ENCODE measurements at regions not wholly inside any gene's neighbourhood (a gene's known extent, or its start where the extent isn't known, plus 50 kb on each side); places are given as distances from the start of the nearest gene placed in this dataset.

DNA sequence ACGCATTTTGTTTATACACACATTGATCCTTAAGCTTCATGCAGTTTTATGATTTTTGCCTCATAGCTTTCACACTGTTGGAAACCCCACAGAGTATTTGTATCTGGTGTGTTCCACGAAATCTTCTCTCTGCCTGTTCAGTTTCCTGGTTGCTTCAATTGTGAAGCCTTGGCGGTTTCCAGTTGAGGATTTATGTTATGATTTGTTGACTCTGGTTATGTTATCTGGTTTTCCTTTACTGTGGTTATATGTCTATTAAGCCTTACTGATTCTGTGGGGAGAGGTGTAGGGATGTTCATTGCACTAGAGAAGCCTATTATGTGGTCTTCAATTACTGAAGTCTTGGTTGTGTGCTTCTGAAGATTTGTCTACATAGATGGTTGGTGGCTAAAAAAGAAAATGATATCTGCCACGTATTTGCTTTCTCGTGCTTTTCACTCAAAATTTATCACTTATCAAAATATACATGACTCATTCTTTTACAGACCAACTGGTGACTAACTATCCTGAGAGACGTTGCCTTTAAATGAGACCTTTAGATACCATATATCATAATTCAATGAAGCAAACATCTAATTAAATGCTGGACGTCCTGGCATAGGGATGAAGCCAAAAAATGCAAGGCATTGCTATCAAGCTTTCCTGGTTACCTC lies 488.0 kb upstream of the B3GALT2 start:
- TF ChIP-seq GATA2 (IDR thresholded peaks at IDR 0.05; ENCODE audit: low read depth, low read length), result no peak
- no peak for TF ChIP-seq GATA3 (IDR thresholded peaks at IDR 0.05; ENCODE audit: low read depth, low read length)

GRCh38 chr1:193666485-193667083 lies 480.2 kb upstream of the B3GALT2 start:
- TF ChIP-seq GATA2 (IDR thresholded peaks at IDR 0.05; ENCODE audit: low read depth, low read length) (no peak), GATA3 (IDR thresholded peaks at IDR 0.05; ENCODE audit: low read depth, low read length) (no peak)

- TF ChIP-seq GATA3 (IDR thresholded peaks at IDR 0.05; ENCODE audit: low read depth, low read length) (no peak), GATA2 (IDR thresholded peaks at IDR 0.05; ENCODE audit: low read depth, low read length) (no peak)
These were observed 477.6 kb upstream of the B3GALT2 start for GRCh38 chr1:193663965-193664364.

DNA sequence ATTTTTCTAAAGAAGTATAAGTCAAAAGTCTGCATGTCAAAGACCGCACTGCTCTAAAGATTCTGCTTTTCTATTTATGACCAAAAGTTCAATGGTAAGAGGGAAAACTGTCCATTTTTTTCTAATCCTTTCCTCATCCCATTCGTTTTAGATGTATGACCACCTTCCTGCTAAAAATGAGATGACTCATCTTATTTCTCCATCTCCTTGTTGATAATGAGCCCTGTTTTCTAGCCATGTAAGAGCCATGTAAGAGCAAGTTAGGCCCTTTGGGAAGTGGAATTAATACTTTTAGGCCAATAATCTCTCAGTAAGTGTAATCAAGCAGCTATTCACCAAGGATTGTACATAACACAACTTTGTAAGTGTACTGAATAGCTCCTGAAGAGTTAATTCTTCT lies 475.6 kb upstream of the B3GALT2 start:
- no peak for TF ChIP-seq GATA2 (IDR thresholded peaks at IDR 0.05; ENCODE audit: low read depth, low read length)
- no peak for TF ChIP-seq GATA3 (IDR thresholded peaks at IDR 0.05; ENCODE audit: low read depth, low read length)

GRCh38 chr1:193661385-193661784 lies 475.0 kb upstream of the B3GALT2 start:
- TF ChIP-seq GATA3 (IDR thresholded peaks at IDR 0.05; ENCODE audit: low read depth, low read length) (no peak), GATA2 (IDR thresholded peaks at IDR 0.05; ENCODE audit: low read depth, low read length) (no peak)

DNA sequence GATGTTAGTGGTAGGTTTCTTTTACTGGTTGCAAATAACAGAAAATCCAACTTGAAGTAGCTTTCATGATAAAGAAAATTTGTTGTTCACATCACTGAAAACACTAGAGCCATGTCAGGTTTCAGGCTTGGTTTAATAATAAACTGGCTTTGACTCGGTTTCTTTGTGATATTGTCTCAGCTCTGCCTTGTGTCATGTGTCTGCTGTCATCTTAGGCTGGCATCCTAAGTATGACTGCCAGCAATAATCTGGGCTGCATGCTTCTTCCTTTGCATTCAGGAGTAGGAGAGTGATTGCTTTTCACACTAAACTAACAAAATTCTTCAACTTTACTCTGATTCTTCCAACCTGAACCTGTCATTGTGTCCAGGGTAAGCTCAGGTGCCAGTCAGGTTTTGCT lies 474.0 kb upstream of the B3GALT2 start:
- TF ChIP-seq GATA2 (IDR thresholded peaks at IDR 0.05; ENCODE audit: low read depth, low read length), result no peak
- no peak for TF ChIP-seq GATA3 (IDR thresholded peaks at IDR 0.05; ENCODE audit: low read depth, low read length)

DNA sequence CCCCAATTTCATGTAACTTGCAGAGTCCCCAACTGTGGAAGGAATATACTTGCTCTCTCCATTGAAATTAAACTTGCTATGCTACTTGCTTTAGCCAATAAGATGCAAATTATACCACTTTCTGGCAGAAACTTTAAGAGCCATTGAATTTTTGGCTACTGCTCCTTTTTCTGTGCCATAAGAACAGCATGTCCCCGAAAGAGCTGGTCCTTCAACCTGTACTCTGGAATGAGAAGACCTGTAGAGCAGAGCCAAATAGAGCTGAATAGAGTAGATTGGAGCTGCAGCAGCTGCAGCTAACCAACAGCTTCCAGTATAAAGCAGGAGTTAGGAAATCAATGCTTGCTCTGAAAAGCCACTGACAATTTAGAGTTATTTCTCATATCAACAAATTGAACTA lies 472.3 kb upstream of the B3GALT2 start:
- TF ChIP-seq GATA2 (IDR thresholded peaks at IDR 0.05; ENCODE audit: low read depth, low read length), result no peak
- no peak for TF ChIP-seq GATA3 (IDR thresholded peaks at IDR 0.05; ENCODE audit: low read depth, low read length)

GRCh38 chr1:193658081-193658480 lies 471.7 kb upstream of the B3GALT2 start:
- TF ChIP-seq GATA2 (IDR thresholded peaks at IDR 0.05; ENCODE audit: low read depth, low read length), result no peak
- no peak for TF ChIP-seq GATA3 (IDR thresholded peaks at IDR 0.05; ENCODE audit: low read depth, low read length)

DNA sequence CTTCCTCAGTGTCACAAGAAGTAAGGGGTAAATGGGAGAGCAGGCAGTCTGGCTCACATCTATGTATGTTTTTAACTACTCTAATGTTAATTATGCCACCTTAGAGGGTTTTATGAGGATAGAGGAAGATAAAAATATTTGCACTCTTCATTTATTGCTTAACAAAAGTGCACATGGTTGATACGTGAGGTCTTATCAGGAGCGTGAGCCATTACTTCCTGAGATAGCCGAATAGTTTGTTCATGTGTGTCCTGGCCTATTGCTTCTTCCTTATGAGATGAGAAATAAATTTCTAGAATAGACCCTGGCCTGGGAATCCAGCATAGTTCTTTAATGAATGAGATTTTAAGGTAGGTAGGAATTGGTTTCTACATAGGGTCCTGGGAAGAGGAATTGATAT lies 471.1 kb upstream of the B3GALT2 start:
- TF ChIP-seq GATA2 (IDR thresholded peaks at IDR 0.05; ENCODE audit: low read depth, low read length), result no peak
- TF ChIP-seq GATA3 (IDR thresholded peaks at IDR 0.05; ENCODE audit: low read depth, low read length), result no peak

GRCh38 chr1:193656841-193657240 lies 470.4 kb upstream of the B3GALT2 start:
- no peak for TF ChIP-seq GATA2 (IDR thresholded peaks at IDR 0.05; ENCODE audit: low read depth, low read length)
- no peak for TF ChIP-seq GATA3 (IDR thresholded peaks at IDR 0.05; ENCODE audit: low read depth, low read length)

DNA sequence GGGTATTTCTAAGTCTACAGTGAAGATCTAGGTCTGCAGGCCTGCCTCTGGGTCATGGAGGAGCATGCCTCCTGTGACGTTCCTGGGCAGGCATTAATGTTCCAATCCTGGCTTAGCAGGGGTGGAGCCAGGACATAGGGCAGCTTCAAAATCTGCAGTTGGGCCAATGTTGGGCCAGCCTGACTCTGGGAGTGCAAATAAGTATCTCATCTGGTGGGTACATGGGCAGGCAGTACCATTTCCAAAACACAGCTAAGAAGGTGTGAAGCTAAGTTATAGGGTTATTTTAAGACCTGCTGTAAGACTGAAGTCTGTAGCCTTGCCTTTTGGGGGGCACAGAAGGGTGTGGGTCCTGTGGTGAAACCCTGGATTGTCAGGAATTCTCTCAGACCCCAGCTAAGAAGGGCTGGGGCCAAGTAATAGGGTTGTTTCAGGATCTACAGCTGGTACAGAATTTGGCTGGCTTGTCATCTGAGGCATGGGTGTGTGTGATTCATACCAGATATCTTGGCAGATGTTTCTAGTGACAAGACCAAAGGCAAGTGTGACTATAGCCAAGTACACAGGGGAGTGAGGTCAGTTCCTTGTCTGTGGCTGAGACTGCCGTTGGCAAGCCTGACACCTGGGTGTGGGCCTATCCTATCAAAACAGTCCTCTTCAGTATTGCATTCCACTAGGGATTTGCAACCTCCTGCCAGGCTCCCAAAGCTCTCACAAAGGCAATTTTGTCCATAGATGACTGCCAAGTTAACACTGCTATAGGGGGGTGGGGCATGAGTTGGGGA lies 468.7 kb upstream of the B3GALT2 start:
- TF ChIP-seq GATA2 (IDR thresholded peaks at IDR 0.05; ENCODE audit: low read depth, low read length) (no peak), GATA3 (IDR thresholded peaks at IDR 0.05; ENCODE audit: low read depth, low read length) (no peak)

DNA sequence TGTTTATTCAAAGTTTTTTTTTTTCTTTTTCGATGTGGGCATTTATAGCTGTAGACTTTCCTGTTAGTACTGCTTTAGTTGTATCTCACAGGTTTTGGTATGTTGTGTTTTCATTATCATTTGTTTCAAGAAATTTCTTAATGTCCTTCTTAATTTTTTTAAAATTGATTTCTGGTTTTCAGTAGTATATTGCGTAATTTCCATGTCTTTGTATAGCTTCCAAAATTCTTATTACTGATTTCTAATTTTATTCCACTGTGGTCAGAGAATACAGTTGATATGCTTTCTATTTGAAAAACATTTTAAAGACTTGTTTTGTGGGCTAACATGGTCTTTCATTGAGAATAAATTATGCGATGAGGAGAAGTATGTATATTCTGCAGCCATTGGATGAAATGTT lies 463.2 kb upstream of the B3GALT2 start:
- TF ChIP-seq GATA3 (IDR thresholded peaks at IDR 0.05; ENCODE audit: low read depth, low read length), result no peak
- TF ChIP-seq GATA2 (IDR thresholded peaks at IDR 0.05; ENCODE audit: low read depth, low read length), result no peak

- TF ChIP-seq GATA3 (IDR thresholded peaks at IDR 0.05; ENCODE audit: low read depth, low read length) (no peak), GATA2 (IDR thresholded peaks at IDR 0.05; ENCODE audit: low read depth, low read length) (no peak)
These were observed 448.5 kb upstream of the B3GALT2 start for GRCh38 chr1:193634876-193635275.

DNA sequence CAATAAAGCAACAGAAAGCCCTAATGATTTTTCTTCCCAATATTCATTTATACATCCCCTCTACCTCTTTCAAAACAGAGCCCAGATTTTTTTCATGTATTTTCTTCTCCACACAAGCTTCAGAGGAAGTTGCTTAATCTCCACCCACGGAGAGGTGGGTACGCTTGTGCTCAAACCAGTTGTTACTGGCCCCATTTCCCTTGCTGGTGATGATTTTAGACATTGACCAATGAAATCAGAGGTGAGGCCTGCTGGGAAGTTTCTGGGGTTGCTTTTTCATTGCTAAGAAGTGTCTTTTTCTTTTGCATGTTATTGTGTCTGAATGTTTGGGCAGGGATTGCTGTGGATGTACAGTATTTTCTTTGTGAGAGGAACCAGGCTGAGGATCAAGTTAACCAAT lies 448.1 kb upstream of the B3GALT2 start:
- no peak for TF ChIP-seq GATA3 (IDR thresholded peaks at IDR 0.05; ENCODE audit: low read depth, low read length)
- TF ChIP-seq GATA2 (IDR thresholded peaks at IDR 0.05; ENCODE audit: low read depth, low read length), result no peak

GRCh38 chr1:193633991-193634390 lies 447.6 kb upstream of the B3GALT2 start:
- TF ChIP-seq GATA3 (IDR thresholded peaks at IDR 0.05; ENCODE audit: low read depth, low read length) (no peak), GATA2 (IDR thresholded peaks at IDR 0.05; ENCODE audit: low read depth, low read length) (no peak)
